Caco-2 (cell line): ENCODE measurements at regions not wholly inside any gene's neighbourhood (a gene's known extent, or its start where the extent isn't known, plus 50 kb on each side); places are given as distances from the start of the nearest gene placed in this dataset.

Experiments
- BruUV-seq: library from RNA; stranded (reverse); fragments of 400-500 nt; replicated peaks from 2 replicates; lab custom pipeline; 2021; lab: Mats Ljungman, UMichigan
- CTCF ChIA-PET: fragments of 300-600 bp; sonication (Branson Sonifier 250); formaldehyde crosslinking; loops from one replicate; lab custom pipeline; 2022; ENCODE audit warnings: antibody characterized with exemption; lab: Charles Lee
- POLR2A ChIA-PET: fragments of 300-600 bp; sonication (Branson Sonifier 250); formaldehyde crosslinking; loops from one replicate; lab custom pipeline; 2022; ENCODE audit warnings: antibody characterized with exemption; lab: Charles Lee
- DNase-seq, 2 experiments: peaks; one replicate each; pipeline versions ENCODE4 v3.0.0 to v3.0.0-alpha.2; 2020 to 2022
- H3K27me3 ChIP-seq: replicated peaks from 2 replicates; pipeline ENCODE4 v1.6.0; 2011; ENCODE audit warnings: low read length; ENCODE audit not compliant: control insufficient read depth, insufficient read depth
- H3K36me3 ChIP-seq: 2 replicates; pipeline ENCODE4 v1.5.1; 2011; ENCODE audit warnings: low read length; ENCODE audit not compliant: control insufficient read depth, insufficient read depth
- H3K4me1 ChIP-seq: fragments of 250-450 bp; sonication (Bioruptor Pico); 2 replicates; pipeline ENCODE4 v1.5.1; 2020; ENCODE audit warnings: mild to moderate bottlenecking
- H3K4me3 ChIP-seq: 2 replicates; pipeline ENCODE4 v1.5.1; 2011; ENCODE audit warnings: low read depth, mild to moderate bottlenecking, control low read depth, low read length
- H3K9me3 ChIP-seq: fragments of 250-450 bp; sonication (Bioruptor Pico); 2 replicates; pipeline ENCODE4 v1.5.1; 2020; ENCODE audit warnings: mild to moderate bottlenecking, moderate library complexity
- H3K27ac Mint-ChIP-seq: one replicate; pipeline ENCODE4 v1.8.0; 2022; ENCODE audit warnings: mixed read lengths; ENCODE audit not compliant: unreplicated experiment
- H3K27me3 Mint-ChIP-seq: one replicate; pipeline ENCODE4 v1.8.0; 2022; ENCODE audit warnings: mixed read lengths; ENCODE audit not compliant: insufficient read depth, unreplicated experiment
- H3K36me3 Mint-ChIP-seq: one replicate; pipeline ENCODE4 v1.8.0; 2022; ENCODE audit warnings: mild to moderate bottlenecking, mixed read lengths; ENCODE audit not compliant: insufficient read depth, unreplicated experiment
- H3K4me1 Mint-ChIP-seq: one replicate; pipeline ENCODE4 v1.8.0; 2022; ENCODE audit warnings: low read depth, mixed read lengths; ENCODE audit not compliant: unreplicated experiment
- H3K4me3 Mint-ChIP-seq: one replicate; pipeline ENCODE4 v1.8.0; 2022; ENCODE audit warnings: mild to moderate bottlenecking, moderate library complexity, mixed read lengths; ENCODE audit not compliant: unreplicated experiment
- H3K9me3 Mint-ChIP-seq: one replicate; pipeline ENCODE4 v1.8.0; 2022; ENCODE audit warnings: mixed read lengths; ENCODE audit not compliant: unreplicated experiment
- intact Hi-C: fragments of 100-400 bp; cut with micrococcal nuclease; formaldehyde crosslinking; loops from one replicate; pipeline ENCODE4 v1.10.0; 2022; ENCODE audit not compliant: unreplicated experiment
- TF ChIP-seq, protein P1 (sequence below), 2 experiments: fragments of 200-600 bp in 1 of 2; IDR thresholded peaks; 1 replicate in 1 of 2; 2 replicates in 1 of 2; pipeline versions ENCODE4 v1.5.1 to v1.8.0; 2011 to 2022; ENCODE audit warnings: antibody characterized with exemption in 1 of 2, control low read depth in 1 of 2, inconsistent platforms in 1 of 2, low read depth in 1 of 2, low read length in 1 of 2, mild to moderate bottlenecking in 1 of 2, moderate library complexity in 1 of 2; ENCODE audit not compliant: insufficient read depth in 1 of 2, severe bottlenecking in 1 of 2, unreplicated experiment in 1 of 2

DNA sequence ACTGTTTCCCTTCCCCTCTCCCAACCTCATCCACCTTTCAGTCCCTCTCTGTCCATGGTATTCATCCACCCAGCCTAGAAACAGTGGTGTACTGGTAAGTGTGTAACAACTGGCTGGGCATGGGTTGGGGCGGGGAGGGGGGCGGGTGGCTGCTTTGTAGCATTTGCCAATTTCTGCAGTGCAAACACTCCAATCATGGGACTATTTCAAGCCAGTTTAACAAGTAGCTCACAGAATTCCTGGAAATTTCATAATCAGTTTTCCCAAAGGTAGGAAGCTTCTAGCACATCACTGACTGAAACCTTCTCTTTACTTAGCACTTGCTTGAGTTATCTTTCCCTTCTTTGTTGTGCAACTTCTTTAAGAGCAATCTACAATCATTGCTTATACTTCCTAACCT is 100.8 kb upstream of the WASF3 start:
- TF ChIP-seq, protein P1, sequence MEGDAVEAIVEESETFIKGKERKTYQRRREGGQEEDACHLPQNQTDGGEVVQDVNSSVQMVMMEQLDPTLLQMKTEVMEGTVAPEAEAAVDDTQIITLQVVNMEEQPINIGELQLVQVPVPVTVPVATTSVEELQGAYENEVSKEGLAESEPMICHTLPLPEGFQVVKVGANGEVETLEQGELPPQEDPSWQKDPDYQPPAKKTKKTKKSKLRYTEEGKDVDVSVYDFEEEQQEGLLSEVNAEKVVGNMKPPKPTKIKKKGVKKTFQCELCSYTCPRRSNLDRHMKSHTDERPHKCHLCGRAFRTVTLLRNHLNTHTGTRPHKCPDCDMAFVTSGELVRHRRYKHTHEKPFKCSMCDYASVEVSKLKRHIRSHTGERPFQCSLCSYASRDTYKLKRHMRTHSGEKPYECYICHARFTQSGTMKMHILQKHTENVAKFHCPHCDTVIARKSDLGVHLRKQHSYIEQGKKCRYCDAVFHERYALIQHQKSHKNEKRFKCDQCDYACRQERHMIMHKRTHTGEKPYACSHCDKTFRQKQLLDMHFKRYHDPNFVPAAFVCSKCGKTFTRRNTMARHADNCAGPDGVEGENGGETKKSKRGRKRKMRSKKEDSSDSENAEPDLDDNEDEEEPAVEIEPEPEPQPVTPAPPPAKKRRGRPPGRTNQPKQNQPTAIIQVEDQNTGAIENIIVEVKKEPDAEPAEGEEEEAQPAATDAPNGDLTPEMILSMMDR (IDR thresholded peaks at IDR 0.05; ENCODE audit: insufficient read depth in 1 of 2, low read depth in 1 of 2, low read length in 1 of 2, severe bottlenecking in 1 of 2, unreplicated experiment in 1 of 2), result no peak
- DNase-seq, result no peak
- Histone ChIP-seq H3K4me3 (no peak overlapping the region), H3K27me3 (no peaks in the 10 kb centered on the region), H3K4me1 (no peaks in the 10 kb centered on the region), H3K9me3 (no peaks in the 10 kb centered on the region), H3K36me3 (no peaks in the 10 kb centered on the region)
- Mint-ChIP-seq H3K9me3 (no peaks in the 10 kb centered on the region), H3K4me1 (peaks cover 9% of the 10 kb centered on the region), H3K27ac (no peak overlapping the region), H3K4me3 (no peak overlapping the region), H3K36me3 (no peaks in the 10 kb centered on the region), H3K27me3 (peaks cover 13% of the 10 kb centered on the region)
- POLR2A ChIA-PET, result no interaction called here
- no TSS peak for BruUV-seq
- CTCF ChIA-PET, result interaction anchor here (1.0 kb wide), 1 partner anchor 272 kb away, joined by 3 read pairs; no protein-coding TSS in a partner anchor
- intact Hi-C loops, result no loop called here

DNA sequence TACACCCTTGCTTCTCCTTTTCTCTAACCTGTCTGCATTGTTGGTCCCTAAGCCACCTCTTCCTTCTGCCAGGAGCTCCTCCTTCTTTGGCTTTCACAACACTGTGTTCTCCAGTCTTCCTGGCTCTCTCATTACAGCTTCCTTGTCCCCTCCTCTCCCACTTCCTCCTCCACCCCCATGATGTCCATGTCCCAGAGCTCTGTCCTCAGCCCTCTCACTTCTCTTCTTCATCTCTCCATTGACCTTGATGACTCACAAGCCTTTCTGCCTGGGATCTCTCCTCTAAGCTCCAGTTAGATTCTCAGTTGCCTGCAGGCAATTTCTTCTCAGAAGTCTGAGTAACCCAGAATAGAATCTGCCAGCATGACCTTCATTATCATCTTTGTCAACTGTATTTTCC is 100.3 kb upstream of the WASF3 start:
- TF ChIP-seq, protein P1 (IDR thresholded peaks at IDR 0.05; ENCODE audit: insufficient read depth in 1 of 2, low read depth in 1 of 2, low read length in 1 of 2, severe bottlenecking in 1 of 2, unreplicated experiment in 1 of 2), result no peak
- Histone ChIP-seq H3K27me3 (no peaks in the 10 kb centered on the region), H3K4me1 (no peaks in the 10 kb centered on the region), H3K36me3 (no peaks in the 10 kb centered on the region), H3K4me3 (no peak overlapping the region), H3K9me3 (no peaks in the 10 kb centered on the region)
- peaks cover 9% of the 10 kb centered on the region for H3K4me1 Mint-ChIP-seq
- POLR2A ChIA-PET, result no interaction called here
- H3K27me3 Mint-ChIP-seq, result peaks cover 13% of the 10 kb centered on the region
- no peak overlapping the region for H3K4me3 Mint-ChIP-seq
- H3K27ac Mint-ChIP-seq, result no peak overlapping the region
- no peaks in the 10 kb centered on the region for H3K9me3 Mint-ChIP-seq
- no peaks in the 10 kb centered on the region for H3K36me3 Mint-ChIP-seq
- intact Hi-C loops, result no loop called here
- BruUV-seq, result no TSS peak
- no peak for DNase-seq
- CTCF ChIA-PET, result interaction anchor here (0.6 to 1.0 kb wide), 2 partner anchors 273 to 696 kb away, joined by 3 to 5 read pairs; no protein-coding TSS in a partner anchor

- no peaks in the 10 kb centered on the region for H3K36me3 ChIP-seq
- H3K4me3 ChIP-seq, result no peak overlapping the region
- intact Hi-C loops, result no loop called here
- H3K4me1 Mint-ChIP-seq, result peaks cover 9% of the 10 kb centered on the region
- no peaks in the 10 kb centered on the region for H3K36me3 Mint-ChIP-seq
- CTCF ChIA-PET, result no interaction called here
- POLR2A ChIA-PET, result no interaction called here
- no peak overlapping the region for H3K4me3 Mint-ChIP-seq
- no peaks in the 10 kb centered on the region for H3K27me3 ChIP-seq
- no peaks in the 10 kb centered on the region for H3K4me1 ChIP-seq
- TF ChIP-seq, protein P1 (IDR thresholded peaks at IDR 0.05; ENCODE audit: insufficient read depth in 1 of 2, low read depth in 1 of 2, low read length in 1 of 2, severe bottlenecking in 1 of 2, unreplicated experiment in 1 of 2), result no peak
- no peaks in the 10 kb centered on the region for H3K9me3 ChIP-seq
- H3K9me3 Mint-ChIP-seq, result no peaks in the 10 kb centered on the region
- no TSS peak for BruUV-seq
- no peak for DNase-seq
- H3K27ac Mint-ChIP-seq, result no peak overlapping the region
- peaks cover 13% of the 10 kb centered on the region for H3K27me3 Mint-ChIP-seq
Measured at GRCh38 chr13:26458196-26458749, 99.2 kb upstream of the WASF3 start.
